CD4-positive, alpha-beta T cell (primary cell): ENCODE measurements at regions not wholly inside any gene's neighbourhood (a gene's known extent, or its start where the extent isn't known, plus 50 kb on each side); places are given as distances from the start of the nearest gene placed in this dataset.

Experiments
- ATAC-seq: fragments of 200-7000 bp; cut with Tn5 transposase; one replicate; pipeline ENCODE4 v1.10.0; 2022; ENCODE audit warnings: mild to moderate bottlenecking; ENCODE audit not compliant: poor library complexity
- CTCF ChIA-PET: fragments of 350-600 bp; sonication (Branson Sonifier 250); formaldehyde crosslinking; loops from one replicate; lab custom pipeline; 2021; ENCODE audit warnings: antibody characterized with exemption, inconsistent platforms; lab: Charles Lee
- POLR2A ChIA-PET: fragments of 350-600 bp; sonication (Branson Sonifier 250); formaldehyde crosslinking; loops from one replicate; lab custom pipeline; 2021; ENCODE audit warnings: antibody characterized with exemption, inconsistent platforms; lab: Charles Lee
- DNase-seq, 14 experiments: peaks; one replicate each; pipeline ENCODE4 v3.0.0-alpha.2; 2013 to 2020; ENCODE audit warnings: mixed read lengths in 2 of 14
- H3K27ac ChIP-seq, 2 donors: one replicate each; pipeline versions ENCODE4 v1.5.1 to v1.7.0; 2013; ENCODE audit warnings: low read length in 2 of 2, low read depth in 1 of 2, mild to moderate bottlenecking in 1 of 2
- H3K27me3 ChIP-seq, 2 experiments: 1 replicate in 1 of 2; 2 replicates in 1 of 2; pipeline versions ENCODE4 v1.6.1 to v1.7.0; 2013; ENCODE audit warnings: low read length in 2 of 2, control low read depth in 1 of 2, mild to moderate bottlenecking in 1 of 2, moderate library complexity in 1 of 2; ENCODE audit not compliant: insufficient read depth in 2 of 2, control insufficient read depth in 1 of 2
- H3K36me3 ChIP-seq: one replicate; pipeline ENCODE4 v1.6.1; 2013; ENCODE audit warnings: low read length, control low read depth; ENCODE audit not compliant: insufficient read depth
- H3K4me1 ChIP-seq: one replicate; pipeline ENCODE4 v1.6.1; 2013; ENCODE audit warnings: low read length, control low read depth; ENCODE audit not compliant: insufficient read depth
- H3K4me3 ChIP-seq: one replicate; pipeline ENCODE4 v1.5.1; 2013; ENCODE audit warnings: mild to moderate bottlenecking, low read length, moderate library complexity
- H3K9me3 ChIP-seq, 2 experiments: 1 replicate in 1 of 2; 2 replicates in 1 of 2; pipeline versions ENCODE4 v1.6.1 to v1.7.0; 2013; ENCODE audit warnings: low read length in 2 of 2, mild to moderate bottlenecking in 2 of 2, control low read depth in 1 of 2, moderate library complexity in 1 of 2; ENCODE audit not compliant: control insufficient read depth in 1 of 2, insufficient read depth in 1 of 2
- H3K27ac Mint-ChIP-seq: one replicate; pipeline ENCODE4 v1.8.0; 2020; ENCODE audit warnings: mixed read lengths
- H3K27me3 Mint-ChIP-seq: one replicate; pipeline ENCODE4 v1.8.0; 2021; ENCODE audit warnings: mixed read lengths
- H3K36me3 Mint-ChIP-seq: one replicate; pipeline ENCODE4 v1.8.0; 2021; ENCODE audit warnings: low read depth, mixed read lengths
- H3K4me1 Mint-ChIP-seq: one replicate; pipeline ENCODE4 v1.8.0; 2021; ENCODE audit warnings: low read depth, mixed read lengths
- H3K4me3 Mint-ChIP-seq: one replicate; pipeline ENCODE4 v1.8.0; 2020; ENCODE audit warnings: mild to moderate bottlenecking, mixed read lengths
- H3K9me3 Mint-ChIP-seq: one replicate; pipeline ENCODE4 v1.8.0; 2020; ENCODE audit warnings: mixed read lengths
- CTCF ChIP-seq: fragments of 200-600 bp; IDR thresholded peaks from one replicate; pipeline ENCODE4 v1.8.0; 2022; ENCODE audit warnings: antibody characterized with exemption, mild to moderate bottlenecking
- intact Hi-C, 2 experiments: fragments of 100-400 bp; cut with DNase I in 1 of 2; cut with micrococcal nuclease in 1 of 2; formaldehyde crosslinking; loops; one replicate each; pipeline versions ENCODE4 v1.15.1 to v1.9.0; 2023 to 2025; cut with DNase I, micrococcal nuclease

GRCh38 chr1:147077081-147077480 is 95.2 kb downstream of the PRKAB2 start:
- H3K9me3 ChIP-seq, result peaks cover 0 to 41% of the 10 kb centered on the region in 2 experiments
- intact Hi-C loops, result no loop called here
- H3K36me3 Mint-ChIP-seq, result no peaks in the 10 kb centered on the region
- POLR2A ChIA-PET, result no interaction called here
- DNase-seq (no peak), ATAC-seq (no peak)
- peaks cover 57 to 74% of the 10 kb centered on the region in 2 experiments for H3K27me3 ChIP-seq
- peaks cover 39% of the 10 kb centered on the region for H3K4me1 Mint-ChIP-seq
- CTCF ChIA-PET, result no interaction called here
- TF ChIP-seq CTCF, result no peak
- no peak overlapping the region for H3K27ac ChIP-seq
- no peak overlapping the region for H3K4me3 Mint-ChIP-seq
- peaks cover 42% of the 10 kb centered on the region for H3K4me1 ChIP-seq
- peaks cover 89% of the 10 kb centered on the region for H3K27me3 Mint-ChIP-seq
- H3K27ac Mint-ChIP-seq, result no peak overlapping the region
- H3K36me3 ChIP-seq, result no peaks in the 10 kb centered on the region
- H3K9me3 Mint-ChIP-seq, result no peaks in the 10 kb centered on the region
- no peak overlapping the region for H3K4me3 ChIP-seq

GRCh38 chr1:147076442-147076841 is 95.8 kb downstream of the PRKAB2 start:
- no peak overlapping the region for H3K4me3 ChIP-seq
- Mint-ChIP-seq H3K4me3 (no peak overlapping the region), H3K4me1 (peaks cover 39% of the 10 kb centered on the region), H3K9me3 (no peaks in the 10 kb centered on the region), H3K27ac (no peak overlapping the region), H3K27me3 (peaks cover 93% of the 10 kb centered on the region), H3K36me3 (no peaks in the 10 kb centered on the region)
- H3K27me3 ChIP-seq, result peaks cover 56 to 80% of the 10 kb centered on the region in 2 experiments
- no peak for TF ChIP-seq CTCF
- POLR2A ChIA-PET, result no interaction called here
- no peak overlapping the region for H3K27ac ChIP-seq
- H3K36me3 ChIP-seq, result no peaks in the 10 kb centered on the region
- H3K9me3 ChIP-seq, result peaks cover 0 to 41% of the 10 kb centered on the region in 2 experiments
- DNase-seq (no peak), ATAC-seq (no peak)
- peaks cover 45% of the 10 kb centered on the region for H3K4me1 ChIP-seq
- intact Hi-C loops, result no loop called here
- CTCF ChIA-PET, result no interaction called here

- peaks cover 5% of the 10 kb centered on the region for H3K9me3 Mint-ChIP-seq
- peak overlapping the region; percentile 42 for H3K4me3 ChIP-seq
- peak; percentile 59 for ATAC-seq
- peak overlapping the region; percentile 8 for H3K27ac Mint-ChIP-seq
- H3K36me3 Mint-ChIP-seq, result no peaks in the 10 kb centered on the region
- peaks cover 71% of the 10 kb centered on the region for H3K27me3 Mint-ChIP-seq
- CTCF ChIA-PET, result no interaction called here
- TF ChIP-seq CTCF, result no peak
- peak in 3 of 14 experiments; percentile 25 to 51 (median 51) for DNase-seq
- intact Hi-C loops, result no loop called here
- peaks cover 30 to 57% of the 10 kb centered on the region in 2 experiments for H3K27me3 ChIP-seq
- POLR2A ChIA-PET, result interaction anchor here (0.8 to 1.5 kb wide), 3 partner anchors 12 to 31 kb away, joined by 3 to 10 read pairs (median 4); no protein-coding TSS in a partner anchor
- H3K9me3 ChIP-seq, result peaks cover 0 to 13% of the 10 kb centered on the region in 2 experiments
- H3K36me3 ChIP-seq, result no peaks in the 10 kb centered on the region
- peak overlapping the region; percentile 86 for H3K4me3 Mint-ChIP-seq
- H3K4me1 ChIP-seq, result peaks cover 14% of the 10 kb centered on the region
- peaks cover 27% of the 10 kb centered on the region for H3K4me1 Mint-ChIP-seq
- H3K27ac ChIP-seq, result no peak overlapping the region
Observed at GRCh38 chr1:147072482-147073432, 99.5 kb downstream of the PRKAB2 start.
